Neural progenitor cell (in vitro differentiated cells): ENCODE measurements at regions not wholly inside any gene's neighbourhood (a gene's known extent, or its start where the extent isn't known, plus 50 kb on each side); places are given as distances from the start of the nearest gene placed in this dataset.

Source experiments
- DNase-seq: peaks from one replicate; pipeline ENCODE4 v3.0.0-alpha.2; 2016; ENCODE audit warnings: low spot score
- H2AFZ ChIP-seq: fragments of 200-600 bp; sonication (generic); replicated peaks from 2 replicates; pipeline ENCODE4 v1.6.1; 2016; ENCODE audit warnings: antibody characterized with exemption
- H3F3A ChIP-seq: fragments of 200-600 bp; sonication (generic); 2 replicates; pipeline ENCODE4 v1.6.1; 2016; ENCODE audit warnings: antibody characterized with exemption, low read depth
- H3K27ac ChIP-seq: fragments of 200-600 bp; sonication (generic); 2 replicates; pipeline ENCODE4 v1.5.1; 2016; ENCODE audit warnings: mild to moderate bottlenecking
- H3K27me3 ChIP-seq: fragments of 200-600 bp; sonication (generic); 2 replicates; pipeline ENCODE4 v1.6.1; 2016; ENCODE audit warnings: mild to moderate bottlenecking, moderate library complexity
- H3K36me3 ChIP-seq: fragments of 200-600 bp; sonication (generic); 2 replicates; pipeline ENCODE4 v1.5.1; 2016
- H3K4me1 ChIP-seq: fragments of 200-600 bp; sonication (generic); 2 replicates; pipeline ENCODE4 v1.6.1; 2016; ENCODE audit warnings: mixed run types
- H3K4me2 ChIP-seq: fragments of 200-600 bp; sonication (generic); 2 replicates; pipeline ENCODE4 v1.6.1; 2016
- H3K4me3 ChIP-seq: fragments of 200-600 bp; sonication (generic); 2 replicates; pipeline ENCODE4 v1.5.1; 2016
- H3K79me2 ChIP-seq: fragments of 200-600 bp; sonication (generic); 2 replicates; pipeline ENCODE4 v1.6.1; 2016; ENCODE audit warnings: low read depth
- H3K9ac ChIP-seq: fragments of 200-600 bp; sonication (generic); 2 replicates; pipeline ENCODE4 v1.6.1; 2016
- H3K9me3 ChIP-seq: fragments of 200-600 bp; sonication (generic); 2 replicates; pipeline ENCODE4 v1.5.1; 2016; ENCODE audit warnings: low read depth
- H4K20me1 ChIP-seq: fragments of 200-600 bp; sonication (generic); 2 replicates; pipeline ENCODE4 v1.6.1; 2016; ENCODE audit warnings: low read depth
- H3K27ac Mint-ChIP-seq: 3 replicates; pipeline ENCODE4 v1.8.0; 2021; ENCODE audit warnings: mixed read lengths
- H3K27me3 Mint-ChIP-seq: 2 replicates; pipeline ENCODE4 v1.8.0; 2022; ENCODE audit warnings: low read depth, mild to moderate bottlenecking, inconsistent platforms, moderate library complexity, mixed read lengths; ENCODE audit not compliant: insufficient read depth
- H3K36me3 Mint-ChIP-seq: 3 replicates; pipeline ENCODE4 v1.8.0; 2021; ENCODE audit warnings: mixed read lengths
- H3K4me1 Mint-ChIP-seq: 3 replicates; pipeline ENCODE4 v1.8.0; 2021; ENCODE audit warnings: mixed read lengths
- H3K4me3 Mint-ChIP-seq: 3 replicates; pipeline ENCODE4 v1.8.0; 2021; ENCODE audit warnings: mild to moderate bottlenecking, moderate library complexity, mixed read lengths
- H3K9me3 Mint-ChIP-seq: 3 replicates; pipeline ENCODE4 v1.8.0; 2020; ENCODE audit warnings: mixed read lengths
- CTCF ChIP-seq: fragments of 200-600 bp; sonication (generic); IDR thresholded peaks from 2 replicates; pipeline ENCODE4 v1.5.1; 2017; ENCODE audit warnings: antibody characterized with exemption, mild to moderate bottlenecking
- EZH2 ChIP-seq: fragments of 200-600 bp; sonication (generic); IDR thresholded peaks from 2 replicates; pipeline ENCODE4 v1.6.1; 2017; ENCODE audit warnings: antibody characterized with exemption, mild to moderate bottlenecking, moderate library complexity
- EZH2phosphoT487 ChIP-seq: fragments of 200-600 bp; sonication (generic); IDR thresholded peaks from 2 replicates; pipeline ENCODE4 v1.6.1; 2017; ENCODE audit warnings: antibody characterized with exemption

GRCh38 chr1:81717230-81717629, 83.5 kb upstream of the ADGRL2 start:
- H3K36me3 ChIP-seq: no peaks in the 10 kb centered on the region
- Mint-ChIP-seq H3K9me3 (peaks cover 3% of the 10 kb centered on the region), H3K27ac (no peak overlapping the region), H3K27me3 (peaks cover 3% of the 10 kb centered on the region), H3K4me3 (no peak overlapping the region), H3K36me3 (peaks cover 3% of the 10 kb centered on the region), H3K4me1 (peaks cover 20% of the 10 kb centered on the region)
- H3K27me3 ChIP-seq: no peaks in the 10 kb centered on the region
- H3K4me2 ChIP-seq: no peak overlapping the region
- H4K20me1 ChIP-seq: no peaks in the 10 kb centered on the region
- no peaks in the 10 kb centered on the region for H3F3A ChIP-seq
- H2AFZ ChIP-seq: no peak overlapping the region
- H3K9ac ChIP-seq: no peak overlapping the region
- no peak for DNase-seq
- no peak overlapping the region for H3K27ac ChIP-seq
- H3K4me3 ChIP-seq: no peak overlapping the region
- H3K4me1 ChIP-seq: no peaks in the 10 kb centered on the region
- no peaks in the 10 kb centered on the region for H3K79me2 ChIP-seq
- no peaks in the 10 kb centered on the region for H3K9me3 ChIP-seq
- TF ChIP-seq EZH2phosphoT487: no peak
- TF ChIP-seq EZH2: no peak
- TF ChIP-seq CTCF: no peak

- Mint-ChIP-seq H3K9me3 (no peaks in the 10 kb centered on the region), H3K4me3 (no peak overlapping the region), H3K36me3 (no peaks in the 10 kb centered on the region), H3K27ac (peak overlapping the region; percentile 31), H3K4me1 (peaks cover 20% of the 10 kb centered on the region), H3K27me3 (peaks cover 3% of the 10 kb centered on the region)
- Histone ChIP-seq H4K20me1 (no peaks in the 10 kb centered on the region), H3K27me3 (no peaks in the 10 kb centered on the region), H3K4me1 (no peaks in the 10 kb centered on the region), H3K79me2 (no peaks in the 10 kb centered on the region), H3K4me2 (no peak overlapping the region), H3K4me3 (no peak overlapping the region), H3K9ac (no peak overlapping the region), H3F3A (no peaks in the 10 kb centered on the region), H3K27ac (no peak overlapping the region), H3K36me3 (no peaks in the 10 kb centered on the region), H2AFZ (no peak overlapping the region), H3K9me3 (no peaks in the 10 kb centered on the region)
- DNase-seq: no peak
- no peak for TF ChIP-seq EZH2
- TF ChIP-seq CTCF: no peak
- TF ChIP-seq EZH2phosphoT487: no peak
Observed at GRCh38 chr1:81715391-81715790, 85.3 kb upstream of the ADGRL2 start.

GRCh38 chr1:81714636-81715035, 86.1 kb upstream of the ADGRL2 start:
- Histone ChIP-seq H3K4me2 (no peak overlapping the region), H4K20me1 (no peaks in the 10 kb centered on the region), H3K4me3 (no peak overlapping the region), H3K27me3 (no peaks in the 10 kb centered on the region), H3K79me2 (no peaks in the 10 kb centered on the region), H3K36me3 (no peaks in the 10 kb centered on the region), H3F3A (no peaks in the 10 kb centered on the region), H2AFZ (no peak overlapping the region), H3K9me3 (no peaks in the 10 kb centered on the region), H3K4me1 (no peaks in the 10 kb centered on the region), H3K9ac (no peak overlapping the region), H3K27ac (no peak overlapping the region)
- H3K36me3 Mint-ChIP-seq: no peaks in the 10 kb centered on the region
- H3K27me3 Mint-ChIP-seq: peaks cover 3% of the 10 kb centered on the region
- H3K4me3 Mint-ChIP-seq: no peak overlapping the region
- TF ChIP-seq EZH2: no peak
- no peaks in the 10 kb centered on the region for H3K9me3 Mint-ChIP-seq
- no peak overlapping the region for H3K27ac Mint-ChIP-seq
- no peak for DNase-seq
- H3K4me1 Mint-ChIP-seq: peaks cover 16% of the 10 kb centered on the region

- Histone ChIP-seq H2AFZ (no peak overlapping the region), H3F3A (no peaks in the 10 kb centered on the region), H3K36me3 (no peaks in the 10 kb centered on the region), H3K4me1 (no peaks in the 10 kb centered on the region), H3K27me3 (no peaks in the 10 kb centered on the region), H3K4me2 (no peak overlapping the region), H3K9me3 (no peaks in the 10 kb centered on the region), H3K79me2 (no peaks in the 10 kb centered on the region), H3K4me3 (no peak overlapping the region), H3K9ac (no peak overlapping the region), H4K20me1 (no peaks in the 10 kb centered on the region), H3K27ac (no peak overlapping the region)
- Mint-ChIP-seq H3K4me1 (peaks cover 8% of the 10 kb centered on the region), H3K27ac (no peak overlapping the region), H3K9me3 (no peaks in the 10 kb centered on the region), H3K36me3 (no peaks in the 10 kb centered on the region), H3K27me3 (peaks cover 3% of the 10 kb centered on the region), H3K4me3 (no peak overlapping the region)
- DNase-seq: no peak
- TF ChIP-seq CTCF: no peak
Observed at GRCh38 chr1:81712425-81712824, 88.3 kb upstream of the ADGRL2 start.
